CD4-positive, CD25-positive, alpha-beta regulatory T cell (primary cell): ENCODE measurements at regions not wholly inside any gene's neighbourhood (a gene's known extent, or its start where the extent isn't known, plus 50 kb on each side); places are given as distances from the start of the nearest gene placed in this dataset.

Experiments
- ATAC-seq, 2 donors: fragments of 150-1000 bp; cut with Tn5 transposase; one replicate each; pipeline ENCODE4 v1.10.0; 2021; ENCODE audit warnings: low read depth in 2 of 2, moderate number of reproducible peaks in 2 of 2, moderate library complexity in 1 of 2
- DNase-seq, 3 donors: peaks; one replicate each; pipeline versions ENCODE4 v3.0.0 to v3.0.0-alpha.2; 2012 to 2022; ENCODE audit warnings: mixed read lengths in 1 of 3
- H3K27ac ChIP-seq: one replicate; pipeline ENCODE4 v1.7.0; 2013; ENCODE audit warnings: mild to moderate bottlenecking, low read length; ENCODE audit not compliant: insufficient read depth, poor library complexity, severe bottlenecking
- H3K27me3 ChIP-seq: one replicate; pipeline ENCODE4 v1.7.0; 2013; ENCODE audit warnings: low read length; ENCODE audit not compliant: control insufficient read depth, insufficient read depth
- H3K36me3 ChIP-seq: one replicate; pipeline ENCODE4 v1.7.0; 2013; ENCODE audit warnings: mild to moderate bottlenecking, low read length, moderate library complexity; ENCODE audit not compliant: control insufficient read depth, insufficient read depth
- H3K4me1 ChIP-seq: 2 replicates; pipeline ENCODE4 v1.7.0; 2013; ENCODE audit warnings: mild to moderate bottlenecking, low read length; ENCODE audit not compliant: insufficient read depth, control insufficient read depth, poor library complexity, severe bottlenecking
- H3K4me3 ChIP-seq: one replicate; pipeline ENCODE4 v1.7.0; 2013; ENCODE audit warnings: low read depth, mild to moderate bottlenecking, low read length, moderate library complexity
- H3K9me3 ChIP-seq, 2 experiments: 1 replicate in 1 of 2; 2 replicates in 1 of 2; pipeline ENCODE4 v1.7.0; 2013; ENCODE audit warnings: low read length in 2 of 2, mild to moderate bottlenecking in 1 of 2, moderate library complexity in 1 of 2; ENCODE audit not compliant: control insufficient read depth in 2 of 2
- H3K27ac Mint-ChIP-seq, 3 donors: one replicate each; pipeline ENCODE4 v1.8.0; 2020 to 2022; ENCODE audit warnings: mild to moderate bottlenecking in 3 of 3, mixed read lengths in 3 of 3, moderate library complexity in 2 of 3
- H3K27me3 Mint-ChIP-seq: one replicate; pipeline ENCODE4 v1.8.0; 2022; ENCODE audit warnings: mild to moderate bottlenecking, mixed read lengths
- H3K36me3 Mint-ChIP-seq: one replicate; pipeline ENCODE4 v1.8.0; 2020; ENCODE audit warnings: mixed read lengths
- H3K4me1 Mint-ChIP-seq, 4 donors: one replicate each; pipeline ENCODE4 v1.8.0; 2020 to 2022; ENCODE audit warnings: mixed read lengths in 4 of 4, mild to moderate bottlenecking in 1 of 4
- H3K4me3 Mint-ChIP-seq, 4 donors: one replicate each; pipeline ENCODE4 v1.8.0; 2020 to 2022; ENCODE audit warnings: mild to moderate bottlenecking in 4 of 4, mixed read lengths in 4 of 4, moderate library complexity in 3 of 4
- H3K9me3 Mint-ChIP-seq, 7 donors: one replicate each; pipeline ENCODE4 v1.8.0; 2020 to 2022; ENCODE audit warnings: mixed read lengths in 7 of 7, mild to moderate bottlenecking in 3 of 7, moderate library complexity in 2 of 7

DNA sequence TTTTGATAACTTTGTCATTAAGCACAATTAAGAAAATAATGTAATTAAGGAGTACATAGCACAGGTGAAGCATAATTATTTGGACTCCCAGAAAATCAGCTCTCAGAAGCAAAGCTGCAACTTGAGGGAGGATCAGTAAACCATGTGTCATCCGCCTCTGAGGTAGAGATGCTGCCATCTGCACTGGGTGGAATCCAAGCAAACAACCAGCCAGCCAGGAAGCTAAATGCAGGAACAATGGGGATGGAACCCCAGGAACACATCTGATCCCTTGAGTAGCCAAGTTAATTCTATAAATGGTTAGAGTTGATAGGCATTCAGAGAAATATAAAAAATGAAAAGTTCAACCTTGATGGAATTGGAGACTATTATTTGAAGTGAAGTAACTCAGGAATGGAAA, 520.2 kb downstream of the RFC3 start:
- no peak for ATAC-seq
- Mint-ChIP-seq H3K4me1 (no peaks in the 10 kb centered on the region), H3K27me3 (no peaks in the 10 kb centered on the region), H3K9me3 (peaks cover 0 to 10% (median 4%) of the 10 kb centered on the region in 7 donors), H3K4me3 (no peak overlapping the region), H3K27ac (no peak overlapping the region), H3K36me3 (no peaks in the 10 kb centered on the region)
- Histone ChIP-seq H3K36me3 (no peaks in the 10 kb centered on the region), H3K9me3 (no peaks in the 10 kb centered on the region), H3K27me3 (no peaks in the 10 kb centered on the region), H3K4me3 (no peak overlapping the region), H3K4me1 (no peaks in the 10 kb centered on the region), H3K27ac (no peak overlapping the region)
- no peak for DNase-seq

DNA sequence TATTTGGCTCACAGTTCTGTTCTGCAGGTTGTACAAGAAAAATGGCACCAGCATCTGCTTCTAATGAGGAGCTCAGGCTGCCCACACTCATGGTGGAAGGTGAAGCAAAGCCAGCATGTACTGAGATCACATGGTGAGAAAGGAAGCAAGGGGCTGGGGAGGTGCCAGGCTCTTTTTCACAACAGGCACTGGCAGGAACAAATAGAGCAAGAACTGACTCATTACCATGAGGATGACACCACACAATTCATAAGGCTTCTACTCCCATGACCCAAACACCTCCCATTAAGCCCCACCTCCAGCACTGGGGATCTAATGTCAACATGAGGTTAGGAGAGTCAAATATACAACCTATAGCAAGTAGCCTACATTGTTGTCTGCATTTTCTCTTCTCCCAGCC, 522.6 kb downstream of the RFC3 start:
- no peak overlapping the region for H3K4me3 Mint-ChIP-seq

DNA sequence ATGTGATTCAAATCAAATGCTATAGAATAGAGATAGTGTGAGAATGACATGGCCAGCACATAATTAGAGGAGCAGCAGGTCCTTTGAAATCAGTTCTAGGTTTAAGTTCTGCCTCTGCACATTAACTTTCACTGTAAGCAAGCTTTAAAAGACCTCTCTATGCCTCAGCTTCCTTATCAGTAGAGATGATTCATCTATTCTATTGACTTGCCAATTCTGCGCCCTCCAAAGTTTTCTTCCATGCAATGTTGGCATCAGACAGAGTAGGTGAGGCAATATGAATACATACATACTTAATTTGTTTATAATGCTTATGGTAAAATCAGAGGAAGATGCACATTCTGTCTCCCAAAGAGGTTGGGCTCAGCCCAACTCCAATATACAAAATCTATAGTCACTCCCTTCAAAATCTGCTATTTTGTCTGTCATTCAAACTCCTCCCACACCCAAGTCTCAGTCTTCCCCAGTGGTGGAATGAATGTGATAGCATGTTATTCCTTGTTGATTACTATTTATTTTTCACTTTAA, 525.5 kb downstream of the RFC3 start:
- Histone ChIP-seq H3K4me1 (no peaks in the 10 kb centered on the region), H3K4me3 (no peak overlapping the region), H3K9me3 (no peaks in the 10 kb centered on the region), H3K27ac (no peak overlapping the region), H3K36me3 (no peaks in the 10 kb centered on the region), H3K27me3 (no peaks in the 10 kb centered on the region)
- H3K9me3 Mint-ChIP-seq = peaks cover 0 to 10% (median 4%) of the 10 kb centered on the region in 7 donors
- H3K4me1 Mint-ChIP-seq = no peaks in the 10 kb centered on the region
- no peaks in the 10 kb centered on the region for H3K27me3 Mint-ChIP-seq
- no peak for DNase-seq
- ATAC-seq = no peak
- H3K27ac Mint-ChIP-seq = no peak overlapping the region
- no peak overlapping the region for H3K4me3 Mint-ChIP-seq
- no peaks in the 10 kb centered on the region for H3K36me3 Mint-ChIP-seq

More for the DNA sequence above, 522.6 kb downstream of the RFC3 start:
- Histone ChIP-seq H3K4me3 (no peak overlapping the region), H3K27me3 (no peaks in the 10 kb centered on the region), H3K36me3 (no peaks in the 10 kb centered on the region), H3K4me1 (no peaks in the 10 kb centered on the region), H3K9me3 (no peaks in the 10 kb centered on the region), H3K27ac (no peak overlapping the region)
- DNase-seq (no peak), ATAC-seq (no peak)
- H3K27ac Mint-ChIP-seq = no peak overlapping the region
- no peaks in the 10 kb centered on the region for H3K27me3 Mint-ChIP-seq
- peaks cover 0 to 6% (median 3%) of the 10 kb centered on the region in 7 donors for H3K9me3 Mint-ChIP-seq
- H3K36me3 Mint-ChIP-seq = no peaks in the 10 kb centered on the region
- no peaks in the 10 kb centered on the region for H3K4me1 Mint-ChIP-seq

DNA sequence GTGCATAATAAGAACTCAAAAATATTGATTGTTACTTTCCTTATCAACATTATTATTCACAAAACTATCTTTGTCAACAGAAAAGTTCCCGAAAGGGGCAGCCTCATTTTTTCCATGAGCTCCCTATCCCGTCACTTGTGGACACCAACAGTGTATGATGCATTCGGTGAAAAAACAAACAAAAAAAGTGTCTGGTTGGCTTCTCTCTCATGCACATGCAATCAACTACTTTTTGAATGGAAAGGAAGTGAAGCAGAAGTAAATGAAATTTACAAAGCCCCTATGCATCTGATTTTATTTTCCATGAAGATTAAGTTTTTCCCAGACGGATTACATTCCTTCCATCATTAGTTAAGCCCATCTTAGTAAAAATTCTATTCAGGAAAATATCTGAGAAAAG, 526.9 kb downstream of the RFC3 start:
- no peak for DNase-seq
- no peaks in the 10 kb centered on the region for H3K36me3 Mint-ChIP-seq
- Histone ChIP-seq H3K36me3 (no peaks in the 10 kb centered on the region), H3K4me1 (no peaks in the 10 kb centered on the region), H3K9me3 (no peaks in the 10 kb centered on the region), H3K27ac (no peak overlapping the region), H3K4me3 (no peak overlapping the region), H3K27me3 (no peaks in the 10 kb centered on the region)
- no peaks in the 10 kb centered on the region for H3K4me1 Mint-ChIP-seq
- no peak for ATAC-seq
- no peaks in the 10 kb centered on the region for H3K27me3 Mint-ChIP-seq
- H3K4me3 Mint-ChIP-seq = no peak overlapping the region
- H3K27ac Mint-ChIP-seq = no peak overlapping the region
- peaks cover 0 to 10% (median 4%) of the 10 kb centered on the region in 7 donors for H3K9me3 Mint-ChIP-seq

DNA sequence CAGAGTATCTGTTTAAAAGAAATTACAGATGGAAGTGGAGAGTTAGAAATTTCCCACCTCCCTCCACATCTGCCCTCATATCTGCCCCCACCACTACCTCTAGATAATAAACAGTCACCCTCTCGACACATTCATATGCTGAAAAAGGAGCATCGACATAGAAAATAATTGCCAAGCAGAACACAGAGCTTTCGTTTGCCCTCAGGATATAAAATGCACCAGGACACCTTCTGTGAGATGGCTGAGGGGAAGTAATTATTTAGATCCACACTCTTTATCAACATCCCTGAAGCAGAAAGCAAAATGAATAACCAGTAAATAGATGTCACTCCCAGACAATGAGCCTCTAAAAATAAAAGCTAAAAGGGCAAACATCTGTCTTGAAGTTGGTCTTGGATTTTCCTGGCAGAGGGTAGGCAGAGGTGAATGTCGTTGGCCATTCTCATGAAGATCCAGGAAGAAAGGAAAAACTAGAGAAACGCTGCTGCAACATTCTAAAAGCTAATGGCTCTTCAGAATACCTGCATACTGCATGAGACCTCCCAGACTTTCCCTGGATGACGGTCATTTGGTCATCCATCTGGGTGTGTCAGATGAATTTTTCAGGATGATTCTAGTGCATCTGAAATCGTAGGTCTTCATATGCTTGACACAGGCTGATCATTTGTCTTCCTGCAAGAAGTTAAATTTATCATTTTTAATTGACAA, 527.5 kb downstream of the RFC3 start:
- Histone ChIP-seq H3K4me1 (no peaks in the 10 kb centered on the region), H3K36me3 (no peaks in the 10 kb centered on the region), H3K4me3 (no peak overlapping the region), H3K27ac (no peak overlapping the region), H3K27me3 (no peaks in the 10 kb centered on the region), H3K9me3 (no peaks in the 10 kb centered on the region)
- no peaks in the 10 kb centered on the region for H3K27me3 Mint-ChIP-seq
- no peaks in the 10 kb centered on the region for H3K4me1 Mint-ChIP-seq
- no peak overlapping the region for H3K4me3 Mint-ChIP-seq
- no peaks in the 10 kb centered on the region for H3K36me3 Mint-ChIP-seq
- H3K27ac Mint-ChIP-seq = no peak overlapping the region
- DNase-seq (no peak), ATAC-seq (no peak)
- H3K9me3 Mint-ChIP-seq = peaks cover 0 to 10% (median 3%) of the 10 kb centered on the region in 7 donors

DNA sequence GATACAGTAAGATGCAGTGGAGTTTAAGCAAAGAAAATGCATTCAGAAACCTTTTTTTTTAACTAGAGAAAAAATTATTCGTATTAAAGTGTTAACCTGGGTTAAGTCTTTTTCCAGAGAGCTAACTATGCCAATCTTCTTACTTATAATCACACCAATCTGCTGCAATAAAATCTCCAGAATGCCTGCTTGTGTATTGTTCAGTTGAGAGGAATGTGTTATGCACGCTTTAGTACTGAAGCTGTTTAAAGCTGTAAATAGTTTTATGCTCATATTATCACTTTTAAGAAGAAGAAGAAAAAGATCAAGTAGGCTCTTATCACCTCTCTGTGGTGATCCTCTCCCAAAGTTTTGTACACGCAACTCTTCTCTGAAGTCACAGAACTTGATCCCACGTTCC, 528.7 kb downstream of the RFC3 start:
- DNase-seq = no peak
- Histone ChIP-seq H3K4me1 (no peaks in the 10 kb centered on the region), H3K9me3 (no peaks in the 10 kb centered on the region), H3K27me3 (no peaks in the 10 kb centered on the region), H3K27ac (no peak overlapping the region), H3K4me3 (no peak overlapping the region), H3K36me3 (no peaks in the 10 kb centered on the region)
- no peaks in the 10 kb centered on the region for H3K36me3 Mint-ChIP-seq
- no peak overlapping the region for H3K27ac Mint-ChIP-seq
- H3K9me3 Mint-ChIP-seq = peaks cover 0 to 11% (median 4%) of the 10 kb centered on the region in 7 donors
- no peaks in the 10 kb centered on the region for H3K4me1 Mint-ChIP-seq
- no peak for ATAC-seq
- no peaks in the 10 kb centered on the region for H3K27me3 Mint-ChIP-seq
- H3K4me3 Mint-ChIP-seq = no peak overlapping the region

DNA sequence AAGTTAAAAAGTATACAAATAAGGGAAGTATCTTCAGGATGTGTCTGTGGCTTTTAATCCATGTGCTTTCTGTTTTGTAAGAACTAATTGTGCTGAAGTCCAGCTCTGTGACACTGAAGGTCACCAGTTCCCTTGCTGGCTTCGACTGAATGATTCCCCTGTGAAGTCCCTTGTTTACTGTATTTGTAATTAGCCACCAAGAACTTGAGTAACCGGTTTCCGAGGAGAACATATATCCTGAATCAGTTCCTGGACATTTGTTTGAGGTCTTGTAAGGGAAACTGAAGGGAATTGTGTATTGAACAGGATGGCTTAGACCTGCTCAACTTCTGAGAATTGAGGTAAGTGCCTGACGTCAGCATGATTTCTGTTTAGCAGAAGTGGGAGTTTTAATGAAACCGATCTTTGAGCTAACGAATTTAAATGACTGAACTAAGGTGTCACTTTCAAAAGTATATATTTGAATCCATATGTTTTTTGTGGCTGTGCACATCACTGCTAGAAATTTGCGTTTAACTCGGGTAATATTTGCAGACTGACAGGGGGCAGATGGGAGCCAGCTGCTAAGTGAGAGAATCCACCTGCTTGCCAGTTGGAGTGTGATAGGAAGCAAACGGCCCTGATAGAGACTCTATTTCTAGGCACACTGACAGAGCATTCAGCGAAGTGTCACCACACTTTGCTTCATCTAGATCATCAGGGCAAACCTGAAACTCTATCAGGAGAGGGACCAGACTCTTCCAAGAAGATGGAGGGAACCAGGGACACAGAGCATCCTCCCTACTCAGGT, 530.0 kb downstream of the RFC3 start:
- no peaks in the 10 kb centered on the region for H3K36me3 Mint-ChIP-seq
- no peaks in the 10 kb centered on the region for H3K27me3 ChIP-seq
- no peak for ATAC-seq
- H3K27ac ChIP-seq = no peak overlapping the region
- H3K27ac Mint-ChIP-seq = no peak overlapping the region
- H3K4me3 Mint-ChIP-seq = no peak overlapping the region
- H3K4me1 ChIP-seq = no peaks in the 10 kb centered on the region
- H3K27me3 Mint-ChIP-seq = no peaks in the 10 kb centered on the region
- peaks cover 0 to 11% (median 4%) of the 10 kb centered on the region in 7 donors for H3K9me3 Mint-ChIP-seq
- no peak for DNase-seq
- no peaks in the 10 kb centered on the region for H3K36me3 ChIP-seq
- no peak overlapping the region for H3K4me3 ChIP-seq
- no peaks in the 10 kb centered on the region for H3K9me3 ChIP-seq
- H3K4me1 Mint-ChIP-seq = no peaks in the 10 kb centered on the region
